Parathyroid adenoma (tissue), 2 donors: ENCODE measurements at regions not wholly inside any gene's neighbourhood (a gene's known extent, or its start where the extent isn't known, plus 50 kb on each side); places are given as distances from the start of the nearest gene placed in this dataset.

Experiments
- H2AFZ ChIP-seq: fragments of 300-600 bp; sonication (generic); one replicate; pipeline ENCODE4 v1.7.0; 2017; ENCODE audit warnings: antibody characterized with exemption, mild to moderate bottlenecking
- H3K27ac ChIP-seq: fragments of 300-600 bp; sonication (generic); one replicate; pipeline ENCODE4 v1.7.0; 2017
- H3K27me3 ChIP-seq: fragments of 300-600 bp; sonication (generic); one replicate; pipeline ENCODE4 v1.7.0; 2017; ENCODE audit warnings: low read length; ENCODE audit not compliant: control insufficient read depth, insufficient read depth
- H3K36me3 ChIP-seq: fragments of 300-600 bp; sonication (generic); one replicate; pipeline ENCODE4 v1.7.0; 2017; ENCODE audit warnings: low read length; ENCODE audit not compliant: control insufficient read depth, insufficient read depth
- H3K4me1 ChIP-seq: fragments of 300-600 bp; sonication (generic); one replicate; pipeline ENCODE4 v1.7.0; 2017; ENCODE audit warnings: control low read depth
- H3K4me2 ChIP-seq: fragments of 300-600 bp; sonication (generic); one replicate; pipeline ENCODE4 v1.7.0; 2017; ENCODE audit warnings: low read length
- H3K4me3 ChIP-seq: fragments of 300-600 bp; sonication (generic); one replicate; pipeline ENCODE4 v1.7.0; 2017; ENCODE audit warnings: low read depth, low read length
- H3K79me2 ChIP-seq: fragments of 300-600 bp; sonication (generic); one replicate; pipeline ENCODE4 v1.7.0; 2017; ENCODE audit warnings: control low read depth
- H3K9ac ChIP-seq: fragments of 300-600 bp; sonication (generic); one replicate; pipeline ENCODE4 v1.7.0; 2017; ENCODE audit warnings: mild to moderate bottlenecking
- H3K9me3 ChIP-seq: fragments of 300-600 bp; sonication (generic); one replicate; pipeline ENCODE4 v1.7.0; 2017; ENCODE audit warnings: low read length; ENCODE audit not compliant: control insufficient read depth
- TF ChIP-seq, protein P1 (sequence below): fragments of 300-600 bp; sonication (generic); IDR thresholded peaks from one replicate; pipeline ENCODE4 v1.7.0; 2017; ENCODE audit warnings: antibody characterized with exemption, mild to moderate bottlenecking
- donor health status: primary hyperparathyroidism.

DNA sequence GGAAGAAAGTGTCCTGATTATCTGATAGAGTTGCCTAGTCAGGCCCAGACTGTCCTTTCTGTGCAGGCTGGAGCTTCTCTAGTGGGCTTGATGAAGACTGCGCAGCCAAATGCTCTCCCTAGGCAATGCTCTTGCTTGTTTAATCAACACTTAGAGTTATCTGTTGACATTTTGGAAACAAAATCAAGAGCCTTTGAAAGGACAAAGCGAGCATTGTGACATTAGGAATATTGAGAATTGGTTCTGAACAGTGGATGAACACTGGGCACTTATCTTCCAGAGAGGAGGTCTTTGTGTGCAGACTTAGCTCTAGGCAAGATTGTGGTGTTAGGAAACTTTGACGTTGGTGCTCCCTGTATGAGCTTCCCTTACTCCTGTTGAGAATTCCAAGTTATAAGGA, 94.5 kb downstream of the DNTTIP2 start:
- H3K27me3 ChIP-seq = no peaks in the 10 kb centered on the region
- no peak overlapping the region for H3K4me2 ChIP-seq
- TF ChIP-seq, protein P1, sequence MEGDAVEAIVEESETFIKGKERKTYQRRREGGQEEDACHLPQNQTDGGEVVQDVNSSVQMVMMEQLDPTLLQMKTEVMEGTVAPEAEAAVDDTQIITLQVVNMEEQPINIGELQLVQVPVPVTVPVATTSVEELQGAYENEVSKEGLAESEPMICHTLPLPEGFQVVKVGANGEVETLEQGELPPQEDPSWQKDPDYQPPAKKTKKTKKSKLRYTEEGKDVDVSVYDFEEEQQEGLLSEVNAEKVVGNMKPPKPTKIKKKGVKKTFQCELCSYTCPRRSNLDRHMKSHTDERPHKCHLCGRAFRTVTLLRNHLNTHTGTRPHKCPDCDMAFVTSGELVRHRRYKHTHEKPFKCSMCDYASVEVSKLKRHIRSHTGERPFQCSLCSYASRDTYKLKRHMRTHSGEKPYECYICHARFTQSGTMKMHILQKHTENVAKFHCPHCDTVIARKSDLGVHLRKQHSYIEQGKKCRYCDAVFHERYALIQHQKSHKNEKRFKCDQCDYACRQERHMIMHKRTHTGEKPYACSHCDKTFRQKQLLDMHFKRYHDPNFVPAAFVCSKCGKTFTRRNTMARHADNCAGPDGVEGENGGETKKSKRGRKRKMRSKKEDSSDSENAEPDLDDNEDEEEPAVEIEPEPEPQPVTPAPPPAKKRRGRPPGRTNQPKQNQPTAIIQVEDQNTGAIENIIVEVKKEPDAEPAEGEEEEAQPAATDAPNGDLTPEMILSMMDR = no peak
- H3K4me1 ChIP-seq = no peaks in the 10 kb centered on the region
- H3K36me3 ChIP-seq = no peaks in the 10 kb centered on the region
- no peak overlapping the region for H3K9ac ChIP-seq
- no peaks in the 10 kb centered on the region for H3K79me2 ChIP-seq
- no peaks in the 10 kb centered on the region for H3K9me3 ChIP-seq
- no peak overlapping the region for H2AFZ ChIP-seq
- no peak overlapping the region for H3K4me3 ChIP-seq
- H3K27ac ChIP-seq = no peak overlapping the region

DNA sequence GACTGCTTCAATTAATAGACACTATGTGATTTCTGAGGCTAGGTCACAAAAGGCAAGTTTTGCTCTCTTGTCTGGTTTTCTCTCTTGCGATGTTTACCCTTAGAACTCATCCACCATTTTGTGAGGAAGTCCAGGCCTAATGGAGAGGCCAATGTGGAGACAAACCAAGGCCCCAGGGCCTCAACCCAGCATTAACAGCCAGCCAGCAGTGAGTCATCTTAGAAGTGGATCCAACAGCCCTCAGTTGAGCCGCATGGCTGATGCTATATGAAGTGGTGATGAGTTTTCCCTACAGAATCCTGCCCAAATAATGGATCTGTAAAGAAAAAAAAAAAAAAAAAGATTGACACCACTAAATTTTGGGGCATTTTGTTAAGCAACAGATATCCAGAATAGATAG, 95.1 kb downstream of the DNTTIP2 start:
- H3K4me3 ChIP-seq = no peak overlapping the region
- no peaks in the 10 kb centered on the region for H3K79me2 ChIP-seq
- H3K9me3 ChIP-seq = no peaks in the 10 kb centered on the region
- no peak overlapping the region for H3K9ac ChIP-seq
- H2AFZ ChIP-seq = no peak overlapping the region
- H3K36me3 ChIP-seq = no peaks in the 10 kb centered on the region
- H3K27me3 ChIP-seq = no peaks in the 10 kb centered on the region
- no peak overlapping the region for H3K27ac ChIP-seq
- H3K4me2 ChIP-seq = no peak overlapping the region
- TF ChIP-seq, protein P1 = no peak
- H3K4me1 ChIP-seq = no peaks in the 10 kb centered on the region

DNA sequence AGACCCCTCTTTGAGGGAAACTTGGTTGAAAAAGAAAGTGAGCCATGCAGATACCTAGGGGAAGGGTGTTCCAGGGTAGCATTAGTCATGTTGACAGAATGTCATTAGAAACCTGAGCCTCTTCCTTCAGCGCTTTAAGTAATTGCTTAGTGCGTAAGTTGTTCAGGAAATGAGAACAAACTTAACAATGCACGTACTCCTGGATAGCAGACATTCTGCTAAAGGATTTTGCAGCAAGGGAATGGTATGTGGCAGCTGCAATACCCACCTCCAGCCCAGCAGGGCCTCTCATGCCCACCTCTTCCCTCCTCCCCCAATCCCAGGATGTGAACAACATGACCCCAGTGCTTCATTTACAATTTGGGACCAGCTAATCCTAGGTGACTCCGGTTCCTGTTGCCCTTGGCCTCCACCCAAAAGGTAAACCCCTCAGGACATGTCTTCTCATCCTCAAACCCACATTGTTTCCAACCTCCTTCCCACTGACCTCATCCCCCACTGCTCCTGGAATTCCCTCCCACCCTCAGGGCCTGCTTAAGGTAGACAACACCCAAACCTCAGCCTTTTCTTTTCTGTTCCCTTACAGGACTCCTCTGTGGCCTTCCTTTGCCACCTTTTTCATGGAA, 98.0 kb upstream of the BCAR3 start:
- Histone ChIP-seq H3K27me3 (no peaks in the 10 kb centered on the region), H3K4me2 (no peak overlapping the region), H3K79me2 (no peaks in the 10 kb centered on the region), H2AFZ (no peak overlapping the region), H3K4me1 (no peaks in the 10 kb centered on the region), H3K9me3 (no peaks in the 10 kb centered on the region), H3K9ac (no peak overlapping the region), H3K27ac (no peak overlapping the region), H3K36me3 (no peaks in the 10 kb centered on the region), H3K4me3 (no peak overlapping the region)
- TF ChIP-seq, protein P1 = no peak

DNA sequence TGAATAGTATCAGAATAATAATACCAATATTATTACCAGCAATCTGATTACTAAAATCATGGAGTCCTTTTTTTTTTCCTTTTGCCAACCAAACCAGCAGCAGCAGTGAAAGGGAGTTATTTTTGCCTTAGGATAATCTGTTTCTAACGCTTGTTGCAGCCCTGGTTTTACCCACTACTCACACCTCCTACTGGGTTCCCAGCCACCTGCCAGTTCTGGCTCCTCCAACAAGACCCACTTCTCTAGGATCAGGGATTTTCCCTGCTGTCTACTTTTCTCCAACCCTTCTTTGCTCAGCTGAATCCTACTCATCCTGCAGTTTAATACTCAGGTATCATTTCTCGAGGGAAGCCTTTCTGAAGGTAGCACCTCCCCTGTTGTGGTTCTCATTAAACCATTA, 96.8 kb upstream of the BCAR3 start:
- no peaks in the 10 kb centered on the region for H3K27me3 ChIP-seq
- H3K79me2 ChIP-seq = no peaks in the 10 kb centered on the region
- H3K27ac ChIP-seq = no peak overlapping the region
- H3K36me3 ChIP-seq = no peaks in the 10 kb centered on the region
- no peaks in the 10 kb centered on the region for H3K9me3 ChIP-seq
- H2AFZ ChIP-seq = no peak overlapping the region
- H3K4me2 ChIP-seq = no peak overlapping the region
- no peaks in the 10 kb centered on the region for H3K4me1 ChIP-seq
- no peak overlapping the region for H3K4me3 ChIP-seq
- TF ChIP-seq, protein P1 = no peak
- no peak overlapping the region for H3K9ac ChIP-seq

DNA sequence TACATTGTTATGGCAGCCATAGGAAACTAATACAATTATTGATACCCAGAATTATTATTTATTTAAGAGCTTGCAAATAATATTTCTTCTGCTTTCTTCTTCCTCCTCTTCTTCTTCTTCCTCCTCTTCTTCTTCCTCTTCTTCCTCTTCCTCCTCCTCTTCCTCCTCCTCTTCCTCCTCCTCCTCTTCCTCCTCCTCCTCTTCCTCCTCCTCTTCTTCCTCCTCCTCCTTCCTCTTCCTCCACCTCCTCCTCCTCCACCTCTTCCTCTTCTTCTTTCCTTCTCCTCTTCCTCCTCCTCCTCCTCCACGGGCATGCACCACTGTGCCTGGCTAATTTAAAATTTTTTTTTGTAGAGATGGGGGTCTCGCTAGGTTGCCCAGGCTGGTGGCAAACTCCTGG, 95.6 kb upstream of the BCAR3 start:
- Histone ChIP-seq H3K27ac (no peak overlapping the region), H3K79me2 (no peaks in the 10 kb centered on the region), H3K4me1 (no peaks in the 10 kb centered on the region), H3K4me3 (no peak overlapping the region), H3K9me3 (no peaks in the 10 kb centered on the region), H3K36me3 (no peaks in the 10 kb centered on the region), H2AFZ (no peak overlapping the region), H3K27me3 (no peaks in the 10 kb centered on the region), H3K9ac (no peak overlapping the region), H3K4me2 (no peak overlapping the region)
- TF ChIP-seq, protein P1 = no peak
